Ectodermal cell (in vitro differentiated cells): ENCODE measurements at regions not wholly inside any gene's neighbourhood (a gene's known extent, or its start where the extent isn't known, plus 50 kb on each side); places are given as distances from the start of the nearest gene placed in this dataset.

Source experiments
- H3K27ac ChIP-seq: 2 replicates; pipeline ENCODE4 v1.7.0; 2013; ENCODE audit warnings: mild to moderate bottlenecking, low read depth, low read length; ENCODE audit not compliant: insufficient read depth, poor library complexity, severe bottlenecking
- H3K27me3 ChIP-seq: 2 replicates; pipeline ENCODE4 v1.7.0; 2013; ENCODE audit warnings: mild to moderate bottlenecking, low read length; ENCODE audit not compliant: insufficient read depth, control insufficient read depth, poor library complexity, severe bottlenecking
- H3K36me3 ChIP-seq: one replicate; pipeline ENCODE4 v1.7.0; 2013; ENCODE audit warnings: low read length; ENCODE audit not compliant: control insufficient read depth, insufficient read depth
- H3K4me1 ChIP-seq: one replicate; pipeline ENCODE4 v1.7.0; 2013; ENCODE audit warnings: low read length; ENCODE audit not compliant: control insufficient read depth, insufficient read depth
- H3K4me3 ChIP-seq: 2 replicates; pipeline ENCODE4 v1.7.0; 2013; ENCODE audit warnings: low read depth, low read length, control low read depth; ENCODE audit not compliant: insufficient read depth
- H3K9me3 ChIP-seq: 2 replicates; pipeline ENCODE4 v1.7.0; 2013; ENCODE audit warnings: mild to moderate bottlenecking, low read length, moderate library complexity; ENCODE audit not compliant: control insufficient read depth
- WGBS, 2 experiments: methylation state at CpG; one replicate each; pipeline ENCODE4 v1.1.7; 2013; ENCODE audit warnings: missing lambda C conversion rate in 2 of 2; 5-methylcytosine and 5-hydroxymethylcytosine counted together

DNA sequence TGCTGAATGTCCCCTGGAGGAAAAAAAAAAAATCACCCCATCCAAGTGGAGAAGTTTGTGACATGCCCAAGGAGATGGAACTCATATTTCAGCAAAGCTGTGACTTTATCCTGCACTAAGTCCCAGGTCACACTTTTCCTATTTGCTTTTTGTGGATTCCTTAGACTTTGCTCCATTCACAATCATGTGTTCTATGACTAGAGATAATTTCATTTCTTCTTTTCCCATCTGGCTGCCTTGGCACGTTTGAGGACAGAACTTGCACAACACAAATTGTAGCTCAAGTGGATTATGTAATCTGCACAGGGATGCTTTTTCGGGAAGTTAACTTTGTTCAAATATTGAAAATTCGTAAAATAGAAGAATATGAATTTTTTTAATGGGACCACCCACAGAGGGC, 100.7 kb upstream of the PTPN1 start:
- no peaks in the 10 kb centered on the region for H3K36me3 ChIP-seq
- H3K27me3 ChIP-seq, result no peaks in the 10 kb centered on the region
- no peak overlapping the region for H3K27ac ChIP-seq
- H3K9me3 ChIP-seq, result peaks cover 3% of the 10 kb centered on the region
- H3K4me1 ChIP-seq, result peaks cover 6% of the 10 kb centered on the region
- no peak overlapping the region for H3K4me3 ChIP-seq
- whole genome bisulfite sequencing, 2 experiments, result 92 to 95% methylated on average over 3 of the region's 3 CpGs

DNA sequence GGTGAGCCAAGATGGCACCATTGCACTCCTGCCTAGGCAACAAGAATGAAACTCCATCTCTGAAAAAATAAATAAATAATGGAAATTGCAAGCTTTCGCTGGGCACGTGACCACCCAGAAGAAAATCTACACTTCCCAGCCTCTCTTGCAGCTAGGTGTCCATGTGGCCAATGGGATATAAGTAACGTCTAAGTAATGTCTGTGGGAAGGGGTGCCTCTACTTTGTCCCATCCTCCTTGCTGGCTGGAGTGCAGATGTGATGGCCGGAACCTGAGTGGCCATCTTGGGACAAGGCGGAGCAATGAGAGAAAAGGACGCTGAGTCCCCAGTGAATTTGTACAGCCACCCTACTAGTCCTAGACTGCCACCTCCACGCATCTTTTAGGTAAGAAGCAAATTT, 99.8 kb upstream of the PTPN1 start:
- WGBS, 2 experiments, result 94 to 95% methylated on average over 7 of the region's 7 CpGs
- Histone ChIP-seq H3K36me3 (no peaks in the 10 kb centered on the region), H3K9me3 (peaks cover 3% of the 10 kb centered on the region), H3K4me1 (peaks cover 6% of the 10 kb centered on the region), H3K27ac (no peak overlapping the region), H3K27me3 (no peaks in the 10 kb centered on the region), H3K4me3 (no peak overlapping the region)

DNA sequence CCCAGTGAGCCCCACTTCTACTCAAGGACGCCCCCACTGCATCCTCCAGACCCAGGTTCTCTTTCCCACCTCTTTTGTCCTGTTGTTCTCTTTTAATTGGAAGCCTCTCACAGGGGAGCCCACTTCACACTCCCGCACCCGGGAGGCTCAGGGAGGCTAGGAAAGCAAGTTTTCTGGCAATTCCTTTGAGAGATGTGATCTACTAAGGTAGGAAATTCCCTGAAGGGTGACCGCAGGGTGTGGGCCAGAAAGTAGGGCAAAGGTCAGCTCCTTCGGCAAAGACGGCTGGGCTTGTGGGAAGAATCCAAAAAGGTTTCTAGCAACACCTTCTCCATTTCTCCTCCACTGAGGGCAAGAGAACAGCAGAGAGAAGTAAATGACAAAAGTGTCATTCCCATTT, 98.1 kb upstream of the PTPN1 start:
- Histone ChIP-seq H3K9me3 (peaks cover 3% of the 10 kb centered on the region), H3K36me3 (no peaks in the 10 kb centered on the region), H3K27ac (no peak overlapping the region), H3K4me3 (no peak overlapping the region), H3K27me3 (no peaks in the 10 kb centered on the region), H3K4me1 (peaks cover 6% of the 10 kb centered on the region)
- 23 to 26% methylated on average over 6 of the region's 6 CpGs for WGBS, 2 experiments

DNA sequence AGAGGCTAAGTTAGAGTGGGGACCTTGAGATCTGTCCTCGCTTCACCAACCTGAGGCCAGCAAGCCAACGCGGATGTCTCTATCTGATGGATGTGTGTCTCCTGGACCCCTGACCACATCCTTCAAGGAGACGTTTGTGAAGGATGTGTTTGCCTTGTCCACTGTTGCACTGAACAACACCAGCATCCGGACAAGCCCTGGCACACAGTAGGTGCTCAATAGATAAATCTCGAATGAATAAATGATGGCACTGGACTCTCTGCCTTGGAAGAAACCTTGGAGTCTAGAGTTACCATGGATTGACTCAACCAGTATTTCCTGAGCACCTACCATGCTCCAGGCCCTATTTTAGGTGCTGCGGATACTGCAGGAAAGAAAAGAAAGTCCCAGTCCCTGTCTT, 97.7 kb upstream of the PTPN1 start:
- H3K27me3 ChIP-seq, result no peaks in the 10 kb centered on the region
- H3K27ac ChIP-seq, result no peak overlapping the region
- H3K4me1 ChIP-seq, result peaks cover 6% of the 10 kb centered on the region
- no peak overlapping the region for H3K4me3 ChIP-seq
- 88 to 92% methylated on average over 7 of the region's 7 CpGs for WGBS, 2 experiments
- H3K36me3 ChIP-seq, result no peaks in the 10 kb centered on the region
- H3K9me3 ChIP-seq, result peaks cover 3% of the 10 kb centered on the region

DNA sequence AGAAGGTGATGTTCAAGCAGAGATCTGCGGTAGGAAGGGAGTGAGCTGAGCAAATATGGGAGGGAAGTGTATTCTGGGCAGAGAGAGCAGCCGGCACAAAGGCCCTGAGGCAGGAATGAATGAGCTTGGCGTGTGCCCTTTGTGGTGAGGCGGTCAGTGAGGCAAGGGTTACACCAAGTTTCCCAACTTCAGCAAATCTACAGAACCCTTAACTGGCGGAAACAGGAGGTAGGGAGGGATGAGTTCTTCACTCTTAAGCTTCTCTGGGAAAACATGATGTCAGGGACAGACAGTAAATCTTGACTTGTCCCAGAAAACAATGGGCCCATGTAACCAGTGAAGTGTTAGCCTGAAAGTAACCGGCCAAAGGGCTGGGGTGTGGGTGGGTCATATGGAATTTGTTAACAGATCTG, 97.1 kb upstream of the PTPN1 start:
- Histone ChIP-seq H3K36me3 (no peaks in the 10 kb centered on the region), H3K27ac (no peak overlapping the region), H3K27me3 (no peaks in the 10 kb centered on the region), H3K9me3 (peaks cover 3% of the 10 kb centered on the region), H3K4me3 (no peak overlapping the region), H3K4me1 (peaks cover 6% of the 10 kb centered on the region)
- 65 to 71% methylated on average over 6 of the region's 6 CpGs for WGBS, 2 experiments

DNA sequence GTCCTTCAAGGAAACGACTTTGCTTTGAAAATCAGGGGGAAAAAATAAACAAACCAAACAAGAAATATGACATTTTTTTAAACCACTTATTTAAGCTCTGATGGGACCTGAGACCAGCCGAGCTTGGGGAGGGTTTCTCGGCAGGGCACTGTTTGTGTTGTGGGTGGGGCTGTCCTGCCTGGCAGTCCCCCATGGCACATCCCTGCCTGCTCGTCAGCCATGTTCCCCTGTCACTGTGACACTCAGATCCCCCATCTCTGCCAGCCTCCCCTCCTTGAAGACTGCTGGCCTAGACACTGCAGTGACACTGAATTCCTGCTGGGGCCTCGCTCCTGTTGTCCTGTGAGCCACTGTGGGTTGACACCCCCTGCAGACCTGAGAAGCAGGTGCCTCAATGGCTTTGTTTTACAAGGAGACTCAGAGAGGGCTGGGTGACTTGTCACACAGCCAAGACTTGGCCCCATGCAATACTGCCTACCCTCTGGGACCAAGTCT, 95.1 kb upstream of the PTPN1 start:
- Histone ChIP-seq H3K36me3 (no peaks in the 10 kb centered on the region), H3K27ac (no peak overlapping the region), H3K9me3 (peaks cover 3% of the 10 kb centered on the region), H3K4me3 (no peak overlapping the region), H3K27me3 (no peaks in the 10 kb centered on the region), H3K4me1 (peaks cover 6% of the 10 kb centered on the region)
- 72 to 81% methylated on average over 5 of the region's 5 CpGs for WGBS, 2 experiments

DNA sequence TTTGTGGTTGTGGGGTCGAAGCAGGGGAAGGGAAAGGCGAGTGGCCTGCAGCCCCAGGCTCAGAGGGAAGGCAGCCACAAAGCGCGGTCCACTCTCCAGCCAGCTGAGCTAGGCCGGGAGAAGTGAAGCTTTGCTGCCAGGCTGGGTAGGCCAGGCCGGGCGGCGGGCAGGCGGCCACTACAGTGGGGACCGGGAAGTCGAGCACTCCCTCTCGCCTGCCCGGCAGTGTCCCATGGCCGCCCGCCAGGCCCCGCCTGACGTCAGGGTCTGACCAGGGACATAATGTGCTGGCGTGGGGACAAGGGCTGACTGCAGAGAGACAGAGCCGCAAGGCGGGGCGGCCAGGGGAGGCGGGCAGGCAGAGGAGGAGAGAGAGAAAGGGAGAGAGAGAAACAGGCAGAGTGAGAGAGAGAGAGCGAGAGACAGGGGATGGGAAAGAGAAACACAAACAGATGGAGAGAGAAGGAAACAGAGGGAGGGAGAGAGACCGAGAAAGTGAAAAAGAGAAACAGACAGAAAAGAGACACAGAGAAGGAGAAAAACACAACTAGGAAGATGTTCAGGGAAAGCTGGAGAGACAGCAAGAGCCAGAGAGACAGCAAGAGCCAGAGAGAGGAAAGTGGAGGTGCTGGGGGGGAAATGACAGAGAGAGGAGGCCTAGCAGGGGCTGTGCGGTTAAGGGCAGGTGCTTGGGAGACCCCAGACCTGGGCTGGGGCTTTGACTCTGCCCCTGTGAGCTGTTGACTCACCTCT, 94.5 kb upstream of the PTPN1 start:
- Histone ChIP-seq H3K36me3 (no peaks in the 10 kb centered on the region), H3K4me3 (no peak overlapping the region), H3K9me3 (peaks cover 3% of the 10 kb centered on the region), H3K27ac (no peak overlapping the region), H3K4me1 (peaks cover 6% of the 10 kb centered on the region), H3K27me3 (no peaks in the 10 kb centered on the region)
- 65 to 68% methylated on average over 25 of the region's 25 CpGs for WGBS, 2 experiments

DNA sequence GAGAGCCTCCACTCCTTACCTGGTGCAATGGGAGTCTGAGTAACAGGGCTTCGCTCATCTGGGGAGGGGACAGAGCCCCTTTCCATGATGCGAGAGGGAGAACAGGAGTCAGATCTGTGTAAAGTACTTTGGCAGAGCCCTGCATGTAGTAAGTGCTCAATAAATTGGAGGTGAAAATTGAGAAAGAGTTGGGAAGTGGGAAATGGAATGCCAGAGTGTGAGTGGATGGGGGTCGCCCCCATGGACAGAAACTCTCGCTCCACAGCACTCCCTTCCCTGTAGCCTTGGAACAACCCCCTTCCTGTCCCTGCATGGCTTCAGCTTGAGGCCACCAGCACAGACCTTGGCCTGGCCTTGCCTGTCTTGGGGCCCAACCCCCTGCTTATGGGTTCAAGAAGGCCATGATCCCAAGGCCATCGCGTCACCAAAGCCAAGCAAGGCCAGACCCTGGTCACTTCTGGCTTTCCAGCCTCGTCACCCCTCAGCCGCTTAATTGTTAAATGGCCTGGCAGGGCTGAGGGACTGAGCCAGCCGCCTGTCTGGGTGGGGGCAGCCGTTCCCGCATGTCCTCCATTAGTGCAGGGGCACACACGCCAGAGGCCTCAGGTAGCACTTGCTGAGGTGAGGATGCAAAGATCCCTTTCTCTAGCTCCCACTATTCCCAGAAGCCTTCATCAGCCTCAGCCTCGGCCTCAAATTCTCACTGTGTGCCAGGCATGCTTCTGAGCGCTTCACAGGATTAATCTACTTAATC, 93.7 kb upstream of the PTPN1 start:
- WGBS, 2 experiments, result 89 to 93% methylated on average over 14 of the region's 14 CpGs
- Histone ChIP-seq H3K27ac (no peak overlapping the region), H3K4me1 (peaks cover 6% of the 10 kb centered on the region), H3K4me3 (no peak overlapping the region), H3K9me3 (peaks cover 3% of the 10 kb centered on the region), H3K27me3 (no peaks in the 10 kb centered on the region), H3K36me3 (no peaks in the 10 kb centered on the region)

DNA sequence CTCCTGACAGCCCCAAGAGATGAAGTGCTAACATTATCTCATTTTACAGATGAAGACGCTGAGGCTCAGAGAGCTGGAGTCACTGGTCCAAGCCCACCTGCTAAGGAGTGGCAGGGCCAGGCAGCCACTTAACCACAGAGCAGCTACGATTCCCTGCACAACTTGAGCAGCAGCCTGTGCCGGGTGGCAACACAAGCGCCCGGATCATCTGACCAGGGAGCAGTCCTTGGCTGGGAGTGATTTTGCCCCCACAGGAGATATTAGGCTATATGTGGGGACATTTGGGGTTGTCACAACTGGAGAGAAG, 93.2 kb upstream of the PTPN1 start:
- whole genome bisulfite sequencing, 2 experiments, result 92% methylated on average over 5 of the region's 5 CpGs
- H3K36me3 ChIP-seq, result no peaks in the 10 kb centered on the region
- H3K4me1 ChIP-seq, result peaks cover 5% of the 10 kb centered on the region
- H3K27ac ChIP-seq, result no peak overlapping the region
- peaks cover 3% of the 10 kb centered on the region for H3K9me3 ChIP-seq
- no peak overlapping the region for H3K4me3 ChIP-seq
- no peaks in the 10 kb centered on the region for H3K27me3 ChIP-seq

DNA sequence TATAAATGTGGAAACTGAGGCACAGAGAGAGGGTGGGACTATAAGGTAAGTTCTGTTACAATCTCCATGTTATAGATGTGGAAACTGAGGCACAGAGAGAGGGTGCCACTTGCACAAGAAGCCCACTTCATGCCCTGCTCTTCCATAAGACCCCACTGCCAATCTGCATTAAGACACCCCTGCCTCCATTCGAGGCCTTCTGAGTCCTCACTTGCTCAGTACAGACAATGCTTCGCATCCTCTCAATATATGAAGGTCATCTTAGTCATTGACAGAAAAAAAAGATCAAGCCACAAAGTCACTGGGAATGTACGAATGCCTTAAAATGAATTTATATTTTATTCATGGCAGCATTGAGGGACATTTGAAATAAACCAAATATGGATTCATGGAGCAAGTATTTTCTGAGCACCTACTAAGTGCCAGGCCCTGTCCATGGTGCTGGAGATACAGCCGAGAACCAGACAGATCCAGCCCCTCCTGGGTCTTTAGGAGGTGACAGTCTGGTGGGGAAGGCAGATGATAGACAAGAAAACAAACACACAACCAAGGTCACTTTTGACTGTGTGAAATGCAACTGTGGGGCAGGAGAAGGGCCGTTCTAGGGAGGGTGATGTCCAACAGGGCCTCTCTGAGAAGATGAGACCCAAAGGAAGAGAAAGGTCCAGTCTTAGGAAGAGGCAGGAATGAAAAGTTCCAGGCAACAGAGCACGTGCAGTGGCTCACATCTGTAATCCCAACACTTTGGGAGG, 92.5 kb upstream of the PTPN1 start:
- H3K27me3 ChIP-seq, result no peaks in the 10 kb centered on the region
- no peak overlapping the region for H3K27ac ChIP-seq
- no peaks in the 10 kb centered on the region for H3K4me1 ChIP-seq
- peaks cover 3% of the 10 kb centered on the region for H3K9me3 ChIP-seq
- 86 to 91% methylated on average over 6 of the region's 6 CpGs for WGBS, 2 experiments
- H3K4me3 ChIP-seq, result no peak overlapping the region
- no peaks in the 10 kb centered on the region for H3K36me3 ChIP-seq
